Upper lobe of left lung (tissue), 4 donors: ENCODE measurements at regions not wholly inside any gene's neighbourhood (a gene's known extent, or its start where the extent isn't known, plus 50 kb on each side); places are given as distances from the start of the nearest gene placed in this dataset.

Experiments
- POLR2AphosphoS5 ChIP-seq, 2 donors: sonication (generic); formaldehyde crosslinking; IDR thresholded peaks; one replicate each; pipeline ENCODE4 v1.5.1; 2017; ENCODE audit warnings: antibody characterized with exemption in 2 of 2
- TF ChIP-seq, protein P1 (sequence below), 6 experiments: fragments of 450-650 bp in 4 of 6; fragments of 200-600 bp in 2 of 6; sonication (generic) in 2 of 6; IDR thresholded peaks; one replicate each; pipeline ENCODE4 v1.5.1; 2016 to 2019; ENCODE audit warnings: antibody characterized with exemption in 6 of 6

DNA sequence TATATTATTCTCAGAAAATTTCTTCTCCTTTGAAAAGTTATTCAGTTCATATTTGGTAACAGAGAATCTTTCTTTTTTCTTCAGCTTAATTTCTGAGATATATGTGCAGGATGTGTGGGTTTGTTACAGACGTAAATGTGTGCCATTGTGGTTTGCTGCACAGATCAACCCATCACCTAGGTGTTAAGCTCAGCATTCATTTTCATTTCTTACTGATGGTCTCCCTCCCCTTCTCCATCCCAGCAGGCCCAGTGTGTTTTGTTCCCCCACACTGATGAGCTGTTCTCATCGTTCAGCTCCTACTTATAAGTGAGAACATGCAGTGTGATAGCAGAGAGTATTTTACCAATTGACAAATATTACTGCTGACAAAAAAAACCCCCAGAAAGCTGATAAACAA lies 330.0 kb upstream of the CHD1 start:
- no peak for TF ChIP-seq POLR2AphosphoS5 (IDR thresholded peaks at IDR 0.05)
- TF ChIP-seq, protein P1, sequence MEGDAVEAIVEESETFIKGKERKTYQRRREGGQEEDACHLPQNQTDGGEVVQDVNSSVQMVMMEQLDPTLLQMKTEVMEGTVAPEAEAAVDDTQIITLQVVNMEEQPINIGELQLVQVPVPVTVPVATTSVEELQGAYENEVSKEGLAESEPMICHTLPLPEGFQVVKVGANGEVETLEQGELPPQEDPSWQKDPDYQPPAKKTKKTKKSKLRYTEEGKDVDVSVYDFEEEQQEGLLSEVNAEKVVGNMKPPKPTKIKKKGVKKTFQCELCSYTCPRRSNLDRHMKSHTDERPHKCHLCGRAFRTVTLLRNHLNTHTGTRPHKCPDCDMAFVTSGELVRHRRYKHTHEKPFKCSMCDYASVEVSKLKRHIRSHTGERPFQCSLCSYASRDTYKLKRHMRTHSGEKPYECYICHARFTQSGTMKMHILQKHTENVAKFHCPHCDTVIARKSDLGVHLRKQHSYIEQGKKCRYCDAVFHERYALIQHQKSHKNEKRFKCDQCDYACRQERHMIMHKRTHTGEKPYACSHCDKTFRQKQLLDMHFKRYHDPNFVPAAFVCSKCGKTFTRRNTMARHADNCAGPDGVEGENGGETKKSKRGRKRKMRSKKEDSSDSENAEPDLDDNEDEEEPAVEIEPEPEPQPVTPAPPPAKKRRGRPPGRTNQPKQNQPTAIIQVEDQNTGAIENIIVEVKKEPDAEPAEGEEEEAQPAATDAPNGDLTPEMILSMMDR (IDR thresholded peaks at IDR 0.05) = no peak
